H7 (cell line): ENCODE measurements at regions not wholly inside any gene's neighbourhood (a gene's known extent, or its start where the extent isn't known, plus 50 kb on each side); places are given as distances from the start of the nearest gene placed in this dataset.

Source experiments
- DNase-seq: peaks from one replicate; pipeline ENCODE4 v3.0.0; 2012
- H3K27me3 ChIP-seq: 2 replicates; pipeline ENCODE4 v1.6.0; 2011; ENCODE audit warnings: mild to moderate bottlenecking, low read length; ENCODE audit not compliant: control insufficient read depth, insufficient read depth
- H3K36me3 ChIP-seq: replicated peaks from 2 replicates; pipeline ENCODE4 v1.5.1; 2011; ENCODE audit warnings: low read length; ENCODE audit not compliant: control insufficient read depth, insufficient read depth
- H3K4me3 ChIP-seq: 2 replicates; pipeline ENCODE4 v1.5.1; 2011; ENCODE audit warnings: low read depth, mild to moderate bottlenecking, control low read depth, low read length, moderate library complexity; ENCODE audit not compliant: insufficient read depth

GRCh38 chr12:60333461-60333860 is 737.6 kb downstream of the SLC16A7 start:
- H3K36me3 ChIP-seq = no peaks in the 10 kb centered on the region
- no peaks in the 10 kb centered on the region for H3K27me3 ChIP-seq
- no peak for DNase-seq
- no peak overlapping the region for H3K4me3 ChIP-seq

- DNase-seq = no peak
- Histone ChIP-seq H3K36me3 (no peaks in the 10 kb centered on the region), H3K27me3 (no peaks in the 10 kb centered on the region), H3K4me3 (no peak overlapping the region)
Measured at GRCh38 chr12:60335745-60336144, 739.9 kb downstream of the SLC16A7 start.

GRCh38 chr12:60337839-60338549 is 742.2 kb downstream of the SLC16A7 start:
- Histone ChIP-seq H3K27me3 (no peaks in the 10 kb centered on the region), H3K4me3 (no peak overlapping the region), H3K36me3 (no peaks in the 10 kb centered on the region)
- DNase-seq = no peak

GRCh38 chr12:60345442-60345841 is 749.6 kb downstream of the SLC16A7 start:
- DNase-seq = no peak
- no peaks in the 10 kb centered on the region for H3K36me3 ChIP-seq

GRCh38 chr12:60349232-60349978 is 753.6 kb downstream of the SLC16A7 start:
- no peaks in the 10 kb centered on the region for H3K27me3 ChIP-seq
- H3K4me3 ChIP-seq = no peak overlapping the region
- DNase-seq = no peak
- no peaks in the 10 kb centered on the region for H3K36me3 ChIP-seq

More at GRCh38 chr12:60345442-60345841, 749.6 kb downstream of the SLC16A7 start:
- Histone ChIP-seq H3K4me3 (no peak overlapping the region), H3K27me3 (no peaks in the 10 kb centered on the region)

- no peak for DNase-seq
Measured at GRCh38 chr12:60387356-60387755, 791.5 kb downstream of the SLC16A7 start.

GRCh38 chr12:60391051-60391450 is 795.2 kb downstream of the SLC16A7 start:
- no peak overlapping the region for H3K4me3 ChIP-seq
- H3K27me3 ChIP-seq = no peaks in the 10 kb centered on the region
- DNase-seq = no peak
- no peaks in the 10 kb centered on the region for H3K36me3 ChIP-seq

More at GRCh38 chr12:60387356-60387755, 791.5 kb downstream of the SLC16A7 start:
- Histone ChIP-seq H3K4me3 (no peak overlapping the region), H3K36me3 (no peaks in the 10 kb centered on the region), H3K27me3 (no peaks in the 10 kb centered on the region)

- no peaks in the 10 kb centered on the region for H3K27me3 ChIP-seq
- no peaks in the 10 kb centered on the region for H3K36me3 ChIP-seq
- no peak for DNase-seq
- no peak overlapping the region for H3K4me3 ChIP-seq
Measured at GRCh38 chr12:60391791-60392190, 796.0 kb downstream of the SLC16A7 start.

- DNase-seq = no peak
- no peaks in the 10 kb centered on the region for H3K27me3 ChIP-seq
- H3K4me3 ChIP-seq = no peak overlapping the region
- H3K36me3 ChIP-seq = no peaks in the 10 kb centered on the region
Measured at GRCh38 chr12:60393093-60393492, 797.3 kb downstream of the SLC16A7 start.

GRCh38 chr12:60394665-60395064 is 798.8 kb downstream of the SLC16A7 start:
- no peaks in the 10 kb centered on the region for H3K27me3 ChIP-seq
- no peaks in the 10 kb centered on the region for H3K36me3 ChIP-seq
- no peak for DNase-seq
- no peak overlapping the region for H3K4me3 ChIP-seq

- Histone ChIP-seq H3K4me3 (no peak overlapping the region), H3K36me3 (no peaks in the 10 kb centered on the region)
Measured at GRCh38 chr12:60398547-60398946, 802.7 kb downstream of the SLC16A7 start.

GRCh38 chr12:60399064-60399463 is 803.2 kb downstream of the SLC16A7 start:
- DNase-seq = no peak
- no peak overlapping the region for H3K4me3 ChIP-seq
- no peaks in the 10 kb centered on the region for H3K27me3 ChIP-seq
- no peaks in the 10 kb centered on the region for H3K36me3 ChIP-seq

More at GRCh38 chr12:60398547-60398946, 802.7 kb downstream of the SLC16A7 start:
- H3K27me3 ChIP-seq = no peaks in the 10 kb centered on the region
- no peak for DNase-seq

- Histone ChIP-seq H3K4me3 (no peak overlapping the region), H3K36me3 (no peaks in the 10 kb centered on the region), H3K27me3 (no peaks in the 10 kb centered on the region)
- DNase-seq = no peak
Measured at GRCh38 chr12:60402996-60403395, 807.2 kb downstream of the SLC16A7 start.

- DNase-seq = no peak
- H3K4me3 ChIP-seq = no peak overlapping the region
- H3K36me3 ChIP-seq = no peaks in the 10 kb centered on the region
- no peaks in the 10 kb centered on the region for H3K27me3 ChIP-seq
Measured at GRCh38 chr12:60415351-60415750, 819.5 kb downstream of the SLC16A7 start.

- no peak for DNase-seq
- no peaks in the 10 kb centered on the region for H3K27me3 ChIP-seq
- no peak overlapping the region for H3K4me3 ChIP-seq
- no peaks in the 10 kb centered on the region for H3K36me3 ChIP-seq
Measured at GRCh38 chr12:60419986-60420385, 824.2 kb downstream of the SLC16A7 start.
